Nephron progenitor cell (in vitro differentiated cells): ENCODE measurements at regions not wholly inside any gene's neighbourhood (a gene's known extent, or its start where the extent isn't known, plus 50 kb on each side); places are given as distances from the start of the nearest gene placed in this dataset.
A peak's percentile ranks its signal among the peaks of the same experiment; 100 is the strongest.

Experiments
- DNase-seq: peaks from one replicate; pipeline ENCODE4 v3.0.0; 2021
- H3K27ac Mint-ChIP-seq: 2 replicates; pipeline ENCODE4 v1.8.0; 2021; ENCODE audit warnings: mild to moderate bottlenecking, moderate library complexity, mixed read lengths
- H3K27me3 Mint-ChIP-seq: 2 replicates; pipeline ENCODE4 v1.8.0; 2021; ENCODE audit warnings: mild to moderate bottlenecking, low read depth, mixed read lengths; ENCODE audit not compliant: poor library complexity
- H3K36me3 Mint-ChIP-seq: 2 replicates; pipeline ENCODE4 v1.8.0; 2021; ENCODE audit warnings: low read depth, mixed read lengths
- H3K4me1 Mint-ChIP-seq: 2 replicates; pipeline ENCODE4 v1.8.0; 2021; ENCODE audit warnings: mixed read lengths
- H3K4me3 Mint-ChIP-seq: 2 replicates; pipeline ENCODE4 v1.8.0; 2021; ENCODE audit warnings: mild to moderate bottlenecking, moderate library complexity, mixed read lengths
- H3K9me3 Mint-ChIP-seq: 2 replicates; pipeline ENCODE4 v1.8.0; 2021; ENCODE audit warnings: mild to moderate bottlenecking, moderate library complexity, mixed read lengths
- CTCF ChIP-seq: fragments of 200-600 bp; sonication (generic); IDR thresholded peaks from 2 replicates; pipeline ENCODE4 v1.5.0; 2021; ENCODE audit warnings: antibody characterized with exemption

DNA sequence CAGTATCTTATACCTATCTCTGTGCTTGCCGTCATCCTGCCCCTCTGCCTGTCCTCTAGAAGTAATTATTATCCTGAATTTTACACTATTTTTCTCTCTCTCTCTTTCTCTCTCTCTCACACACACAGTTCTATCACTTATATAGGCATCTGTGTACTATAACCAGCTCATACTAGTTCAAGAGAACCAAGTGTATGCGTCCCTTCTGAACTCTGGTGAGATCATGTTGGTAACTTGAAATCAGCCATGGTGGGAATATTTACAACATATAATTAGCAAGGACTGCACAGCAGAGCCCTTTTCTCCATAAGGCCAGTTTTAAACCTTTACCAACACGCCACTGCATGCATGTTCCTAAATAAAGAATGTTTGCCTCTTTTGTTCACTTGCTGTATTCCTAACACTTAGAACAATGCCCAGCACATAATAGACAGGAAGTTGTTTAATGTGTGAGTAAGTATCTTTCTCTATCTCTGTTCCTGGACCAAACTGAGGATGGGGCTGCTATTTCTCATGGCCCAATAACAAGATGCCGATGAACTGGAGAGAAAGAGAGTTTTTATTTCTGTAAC is 51.1 kb upstream of the IL21 start:
- TF ChIP-seq CTCF: no peak
- Mint-ChIP-seq H3K4me1 (peaks cover 18% of the 10 kb centered on the region), H3K27ac (no peak overlapping the region), H3K36me3 (no peaks in the 10 kb centered on the region), H3K4me3 (no peak overlapping the region), H3K27me3 (peaks cover 3% of the 10 kb centered on the region), H3K9me3 (peaks cover 11% of the 10 kb centered on the region)
- DNase-seq: no peak

DNA sequence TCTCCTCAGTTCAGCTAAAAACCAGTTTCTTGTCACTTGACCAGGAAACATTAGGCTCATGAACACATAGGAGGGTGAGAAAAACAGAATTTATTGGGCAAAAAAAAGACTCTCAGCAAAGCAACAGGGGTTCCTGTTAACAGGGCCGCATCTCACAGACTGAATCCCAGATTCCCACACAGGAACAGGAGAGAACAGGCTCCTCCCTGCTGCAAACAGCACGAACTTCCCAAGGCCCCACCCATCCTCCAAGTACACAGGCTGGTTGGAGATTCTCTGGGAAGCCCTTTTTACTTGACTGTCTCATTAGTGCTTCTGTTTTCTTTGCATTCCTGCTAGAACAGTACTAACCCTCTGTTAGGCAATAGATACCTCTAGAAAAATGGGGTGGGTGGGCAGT is 52.4 kb upstream of the IL21 start:
- H3K4me1 Mint-ChIP-seq: peaks cover 15% of the 10 kb centered on the region
- H3K9me3 Mint-ChIP-seq: peaks cover 11% of the 10 kb centered on the region
- peaks cover 6% of the 10 kb centered on the region for H3K27me3 Mint-ChIP-seq
- H3K27ac Mint-ChIP-seq: peak overlapping the region; percentile 16
- no peaks in the 10 kb centered on the region for H3K36me3 Mint-ChIP-seq
- no peak for DNase-seq
- no peak overlapping the region for H3K4me3 Mint-ChIP-seq
- TF ChIP-seq CTCF: no peak

- Mint-ChIP-seq H3K9me3 (peaks cover 11% of the 10 kb centered on the region), H3K36me3 (no peaks in the 10 kb centered on the region), H3K4me3 (no peak overlapping the region), H3K27ac (no peak overlapping the region), H3K4me1 (peaks cover 6% of the 10 kb centered on the region), H3K27me3 (peaks cover 6% of the 10 kb centered on the region)
- TF ChIP-seq CTCF: no peak
- DNase-seq: no peak
These were observed 53.5 kb upstream of the IL21 start for GRCh38 chr4:122674371-122674770.

GRCh38 chr4:122679317-122679716 is 53.2 kb upstream of the BBS12 start:
- Mint-ChIP-seq H3K27ac (no peak overlapping the region), H3K9me3 (peaks cover 20% of the 10 kb centered on the region), H3K4me3 (no peak overlapping the region), H3K36me3 (no peaks in the 10 kb centered on the region), H3K27me3 (peaks cover 6% of the 10 kb centered on the region), H3K4me1 (no peaks in the 10 kb centered on the region)
- no peak for DNase-seq
- TF ChIP-seq CTCF: no peak

DNA sequence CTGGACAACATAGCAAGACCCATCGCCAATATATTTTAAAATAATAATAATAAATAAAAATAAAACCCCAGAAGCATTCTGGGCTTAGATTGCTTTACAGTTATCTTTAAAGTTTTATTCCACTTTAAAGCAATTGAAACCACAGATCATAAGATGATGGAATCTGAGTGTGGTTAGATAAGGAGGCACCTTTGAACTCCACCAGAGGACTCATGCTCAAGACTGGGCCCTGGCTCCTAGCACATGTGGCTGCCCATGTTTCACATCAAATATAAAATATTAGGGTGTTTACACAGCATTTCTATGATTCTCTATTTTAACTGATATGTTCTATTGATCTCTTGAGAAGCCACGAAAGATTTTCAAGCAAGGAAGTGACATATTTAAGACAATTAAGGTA is 52.6 kb upstream of the BBS12 start:
- Mint-ChIP-seq H3K36me3 (no peaks in the 10 kb centered on the region), H3K9me3 (peaks cover 20% of the 10 kb centered on the region), H3K4me1 (no peaks in the 10 kb centered on the region), H3K27me3 (peaks cover 6% of the 10 kb centered on the region), H3K4me3 (no peak overlapping the region), H3K27ac (no peak overlapping the region)
- TF ChIP-seq CTCF: no peak
- no peak for DNase-seq

DNA sequence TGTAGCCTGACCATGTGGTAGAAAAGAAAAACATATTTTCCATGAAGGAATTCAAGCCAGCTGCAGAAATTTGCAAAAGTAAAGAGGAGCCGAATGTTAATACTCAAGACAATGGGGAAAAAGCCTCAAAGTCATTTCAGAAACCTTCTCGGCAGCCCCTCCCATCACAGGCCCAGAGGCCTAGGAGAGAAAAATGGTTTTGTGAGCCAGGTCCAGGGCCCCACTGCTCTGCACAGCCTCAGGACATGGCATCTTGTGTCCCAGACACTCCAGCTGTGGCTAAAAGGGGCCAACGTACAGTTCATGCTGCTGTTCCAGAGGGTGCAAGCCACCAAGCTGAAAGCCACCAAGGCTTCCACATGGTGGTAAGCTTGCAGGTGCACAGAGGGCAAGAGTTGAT is 50.9 kb upstream of the BBS12 start:
- peaks cover 15% of the 10 kb centered on the region for H3K9me3 Mint-ChIP-seq
- peaks cover 3% of the 10 kb centered on the region for H3K27me3 Mint-ChIP-seq
- TF ChIP-seq CTCF: no peak
- no peak overlapping the region for H3K27ac Mint-ChIP-seq
- H3K4me1 Mint-ChIP-seq: no peaks in the 10 kb centered on the region
- no peak overlapping the region for H3K4me3 Mint-ChIP-seq
- no peaks in the 10 kb centered on the region for H3K36me3 Mint-ChIP-seq
- no peak for DNase-seq
